T-helper 17 cell (primary cell): ENCODE measurements at regions not wholly inside any gene's neighbourhood (a gene's known extent, or its start where the extent isn't known, plus 50 kb on each side); places are given as distances from the start of the nearest gene placed in this dataset.
"Not testable (repeated sequence)": the region's sequence is repeated elsewhere in the genome, so short reads cannot be mapped to it uniquely, and the experiment has no call there.

Experiments
- ATAC-seq: fragments of 150-1000 bp; cut with Tn5 transposase; 2 replicates; pipeline ENCODE4 v1.10.0; 2021; ENCODE audit warnings: mild to moderate bottlenecking, moderate library complexity
- DNase-seq, 3 donors: peaks; one replicate each; pipeline versions ENCODE4 v3.0.0 to v3.0.0-alpha.2; 2020 to 2021
- H3K9me3 ChIP-seq: one replicate; pipeline ENCODE4 v1.7.0; 2013; ENCODE audit warnings: low read length, mild to moderate bottlenecking; ENCODE audit not compliant: control insufficient read depth, poor library complexity, severe bottlenecking
- H3K27ac Mint-ChIP-seq: one replicate; pipeline ENCODE4 v1.8.0; 2022; ENCODE audit warnings: mild to moderate bottlenecking, moderate library complexity, mixed read lengths
- H3K27me3 Mint-ChIP-seq: one replicate; pipeline ENCODE4 v1.8.0; 2022; ENCODE audit warnings: mixed read lengths
- H3K36me3 Mint-ChIP-seq: one replicate; pipeline ENCODE4 v1.8.0; 2022; ENCODE audit warnings: low read depth, mixed read lengths
- H3K4me1 Mint-ChIP-seq: one replicate; pipeline ENCODE4 v1.8.0; 2022; ENCODE audit warnings: mild to moderate bottlenecking, mixed read lengths
- H3K4me3 Mint-ChIP-seq: one replicate; pipeline ENCODE4 v1.8.0; 2022; ENCODE audit warnings: mild to moderate bottlenecking, moderate library complexity, mixed read lengths

DNA sequence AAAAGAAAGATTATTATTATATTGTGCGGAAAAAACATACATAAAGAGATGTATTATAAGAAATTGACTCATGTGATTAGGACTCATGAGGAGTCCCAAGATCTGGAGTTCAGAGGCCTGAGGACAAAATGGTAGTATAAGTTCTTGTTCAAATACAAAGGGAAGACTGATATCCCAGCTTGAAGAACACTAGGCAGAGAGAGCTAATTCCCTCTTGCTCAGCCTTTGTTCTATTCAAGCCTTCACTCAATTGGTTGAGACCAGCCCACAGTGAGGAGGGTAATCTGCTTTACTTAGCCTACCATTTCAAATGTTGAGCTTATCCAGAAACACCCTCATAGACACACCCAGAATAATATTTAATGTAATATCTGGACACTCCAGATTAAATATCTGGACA is 1683.8 kb downstream of the REEP3 start:
- no peak overlapping the region for H3K27ac Mint-ChIP-seq
- no peak for ATAC-seq
- H3K36me3 Mint-ChIP-seq: no peaks in the 10 kb centered on the region
- no peaks in the 10 kb centered on the region for H3K27me3 Mint-ChIP-seq
- DNase-seq: no peak
- no peaks in the 10 kb centered on the region for H3K9me3 ChIP-seq
- no peaks in the 10 kb centered on the region for H3K4me1 Mint-ChIP-seq
- H3K4me3 Mint-ChIP-seq: no peak overlapping the region

DNA sequence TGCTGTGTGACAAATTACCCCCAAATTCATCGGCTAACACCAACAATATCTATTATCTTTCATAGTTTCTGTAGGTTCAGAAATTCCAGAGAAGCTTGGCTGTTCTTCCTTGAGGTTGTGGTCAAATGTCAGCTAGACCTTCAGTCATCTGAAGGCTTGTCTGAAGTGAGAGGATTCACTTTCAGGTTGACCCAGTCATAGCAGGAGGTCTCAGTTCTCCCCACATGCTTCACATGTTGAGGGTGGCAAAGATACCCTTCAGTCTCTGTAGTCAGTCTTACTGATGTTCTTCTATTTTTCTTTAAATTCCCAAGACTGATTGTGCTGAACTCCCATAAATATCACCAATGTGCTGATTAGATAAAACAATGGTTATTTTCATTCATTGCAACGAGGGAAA is 1692.0 kb downstream of the REEP3 start:
- Mint-ChIP-seq H3K27me3 (no peaks in the 10 kb centered on the region), H3K4me3 (no peak overlapping the region), H3K4me1 (no peaks in the 10 kb centered on the region), H3K27ac (no peak overlapping the region), H3K36me3 (no peaks in the 10 kb centered on the region)
- no peaks in the 10 kb centered on the region for H3K9me3 ChIP-seq
- DNase-seq (no peak), ATAC-seq (no peak)

GRCh38 chr10:65219444-65219843 is 1698.2 kb downstream of the REEP3 start:
- H3K27ac Mint-ChIP-seq: no peak overlapping the region
- H3K4me3 Mint-ChIP-seq: no peak overlapping the region
- H3K27me3 Mint-ChIP-seq: no peaks in the 10 kb centered on the region
- H3K4me1 Mint-ChIP-seq: no peaks in the 10 kb centered on the region
- DNase-seq: no peak
- H3K9me3 ChIP-seq: no peaks in the 10 kb centered on the region
- no peaks in the 10 kb centered on the region for H3K36me3 Mint-ChIP-seq
- ATAC-seq: no peak

- no peaks in the 10 kb centered on the region for H3K36me3 Mint-ChIP-seq
- ATAC-seq (no peak), DNase-seq (no peak)
- no peaks in the 10 kb centered on the region for H3K9me3 ChIP-seq
- H3K4me3 Mint-ChIP-seq: no peak overlapping the region
- H3K27ac Mint-ChIP-seq: no peak overlapping the region
- no peaks in the 10 kb centered on the region for H3K4me1 Mint-ChIP-seq
- H3K27me3 Mint-ChIP-seq: no peaks in the 10 kb centered on the region
These were observed 1694.7 kb upstream of the LRRTM3 start for GRCh38 chr10:65231148-65231547.

GRCh38 chr10:65234261-65234660 is 1691.6 kb upstream of the LRRTM3 start:
- no peaks in the 10 kb centered on the region for H3K36me3 Mint-ChIP-seq
- no peak for ATAC-seq
- no peak overlapping the region for H3K27ac Mint-ChIP-seq
- H3K4me3 Mint-ChIP-seq: no peak overlapping the region
- DNase-seq: no peak
- no peaks in the 10 kb centered on the region for H3K27me3 Mint-ChIP-seq
- no peaks in the 10 kb centered on the region for H3K4me1 Mint-ChIP-seq
- no peaks in the 10 kb centered on the region for H3K9me3 ChIP-seq

DNA sequence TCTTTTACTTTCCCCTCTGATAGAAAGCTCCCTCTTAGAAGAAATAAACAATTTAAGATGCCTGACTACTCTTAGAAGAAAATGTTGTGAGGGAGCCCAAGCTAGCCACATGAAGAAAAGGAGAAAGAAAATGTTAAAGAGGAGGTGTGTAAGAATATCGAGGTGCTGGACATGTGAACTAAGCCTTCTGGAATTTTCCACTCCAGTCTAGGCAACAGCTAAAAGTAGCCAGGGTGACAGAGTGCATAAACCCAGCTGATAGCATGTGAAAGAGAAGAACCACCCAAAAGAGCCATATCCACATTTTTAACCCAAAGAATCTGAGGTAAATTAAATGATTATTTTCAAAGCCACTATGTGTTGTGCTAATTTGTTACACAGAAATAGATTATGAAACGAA is 1690.6 kb upstream of the LRRTM3 start:
- Mint-ChIP-seq H3K36me3 (no peaks in the 10 kb centered on the region), H3K4me1 (no peaks in the 10 kb centered on the region), H3K27ac (no peak overlapping the region), H3K27me3 (no peaks in the 10 kb centered on the region), H3K4me3 (no peak overlapping the region)
- ATAC-seq (no peak), DNase-seq (no peak)
- no peaks in the 10 kb centered on the region for H3K9me3 ChIP-seq

DNA sequence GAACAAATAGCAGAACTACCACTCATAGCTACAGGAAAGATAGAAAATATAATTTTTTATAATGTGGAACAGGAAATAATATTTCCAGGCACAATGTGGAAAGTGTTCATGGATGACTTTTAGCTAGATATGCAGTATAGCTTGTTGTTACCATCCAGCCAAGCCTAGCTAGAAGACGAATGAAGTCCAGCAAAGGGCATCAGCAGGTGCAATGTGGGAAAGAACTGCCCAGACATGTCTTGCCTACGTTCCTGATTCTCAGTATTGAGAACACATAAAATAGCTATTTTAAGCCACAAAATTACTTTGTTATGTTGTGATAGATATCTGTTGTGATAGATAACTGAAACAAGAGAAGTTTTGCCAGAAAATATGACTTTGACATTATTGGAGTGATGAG is 1690.0 kb upstream of the LRRTM3 start:
- DNase-seq (no peak), ATAC-seq (no peak)
- no peaks in the 10 kb centered on the region for H3K27me3 Mint-ChIP-seq
- H3K4me3 Mint-ChIP-seq: no peak overlapping the region
- no peaks in the 10 kb centered on the region for H3K9me3 ChIP-seq
- no peak overlapping the region for H3K27ac Mint-ChIP-seq
- H3K36me3 Mint-ChIP-seq: no peaks in the 10 kb centered on the region
- no peaks in the 10 kb centered on the region for H3K4me1 Mint-ChIP-seq

DNA sequence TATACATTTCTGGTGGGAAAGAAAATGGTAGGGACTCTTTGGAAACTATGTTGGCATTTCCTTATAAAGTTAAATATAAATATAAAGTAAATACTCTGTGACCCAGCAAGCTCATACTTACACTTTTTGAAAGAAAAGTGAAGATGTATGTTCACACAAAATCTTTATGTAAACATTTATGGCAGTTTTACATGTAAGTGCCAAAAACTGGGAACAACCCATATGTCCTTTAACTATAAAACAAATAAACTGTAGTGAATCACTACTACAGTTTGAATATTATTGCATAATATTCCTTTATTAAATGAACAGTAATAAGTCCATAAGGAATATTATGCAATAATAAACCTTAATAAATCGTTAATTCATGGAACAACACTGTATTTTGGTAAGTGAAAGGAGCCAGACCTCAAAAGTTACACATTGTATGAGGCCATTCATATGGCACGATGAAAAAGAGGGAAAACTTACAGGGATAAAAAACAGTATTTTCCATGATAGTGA is 1660.3 kb upstream of the LRRTM3 start:
- no peaks in the 10 kb centered on the region for H3K27me3 Mint-ChIP-seq
- no peaks in the 10 kb centered on the region for H3K4me1 Mint-ChIP-seq
- H3K4me3 Mint-ChIP-seq: no peak overlapping the region
- DNase-seq (no peak), ATAC-seq (no peak)
- no peaks in the 10 kb centered on the region for H3K9me3 ChIP-seq
- no peaks in the 10 kb centered on the region for H3K36me3 Mint-ChIP-seq
- H3K27ac Mint-ChIP-seq: no peak overlapping the region

- not testable (repeated sequence) for H3K27ac Mint-ChIP-seq, ATAC-seq, H3K4me3 Mint-ChIP-seq, H3K4me1 Mint-ChIP-seq, DNase-seq, H3K27me3 Mint-ChIP-seq, H3K9me3 ChIP-seq, H3K36me3 Mint-ChIP-seq
These were observed 1656.3 kb upstream of the LRRTM3 start for GRCh38 chr10:65269551-65269950.

GRCh38 chr10:65270969-65271368 is 1654.9 kb upstream of the LRRTM3 start:
- H3K36me3 Mint-ChIP-seq: no peaks in the 10 kb centered on the region
- H3K27me3 Mint-ChIP-seq: no peaks in the 10 kb centered on the region
- DNase-seq (no peak), ATAC-seq (no peak)
- no peak overlapping the region for H3K27ac Mint-ChIP-seq
- no peaks in the 10 kb centered on the region for H3K4me1 Mint-ChIP-seq
- no peaks in the 10 kb centered on the region for H3K9me3 ChIP-seq
- no peak overlapping the region for H3K4me3 Mint-ChIP-seq

GRCh38 chr10:65273115-65273514 is 1652.7 kb upstream of the LRRTM3 start:
- H3K9me3 ChIP-seq: no peaks in the 10 kb centered on the region
- H3K27ac Mint-ChIP-seq: no peak overlapping the region
- no peaks in the 10 kb centered on the region for H3K36me3 Mint-ChIP-seq
- no peak overlapping the region for H3K4me3 Mint-ChIP-seq
- no peak for ATAC-seq
- DNase-seq: no peak
- H3K4me1 Mint-ChIP-seq: no peaks in the 10 kb centered on the region
- no peaks in the 10 kb centered on the region for H3K27me3 Mint-ChIP-seq

GRCh38 chr10:65275296-65275695 is 1650.5 kb upstream of the LRRTM3 start:
- H3K4me3 Mint-ChIP-seq: no peak overlapping the region
- ATAC-seq (no peak), DNase-seq (no peak)
- H3K36me3 Mint-ChIP-seq: no peaks in the 10 kb centered on the region
- H3K9me3 ChIP-seq: no peaks in the 10 kb centered on the region
- no peak overlapping the region for H3K27ac Mint-ChIP-seq
- no peaks in the 10 kb centered on the region for H3K4me1 Mint-ChIP-seq
- H3K27me3 Mint-ChIP-seq: no peaks in the 10 kb centered on the region

DNA sequence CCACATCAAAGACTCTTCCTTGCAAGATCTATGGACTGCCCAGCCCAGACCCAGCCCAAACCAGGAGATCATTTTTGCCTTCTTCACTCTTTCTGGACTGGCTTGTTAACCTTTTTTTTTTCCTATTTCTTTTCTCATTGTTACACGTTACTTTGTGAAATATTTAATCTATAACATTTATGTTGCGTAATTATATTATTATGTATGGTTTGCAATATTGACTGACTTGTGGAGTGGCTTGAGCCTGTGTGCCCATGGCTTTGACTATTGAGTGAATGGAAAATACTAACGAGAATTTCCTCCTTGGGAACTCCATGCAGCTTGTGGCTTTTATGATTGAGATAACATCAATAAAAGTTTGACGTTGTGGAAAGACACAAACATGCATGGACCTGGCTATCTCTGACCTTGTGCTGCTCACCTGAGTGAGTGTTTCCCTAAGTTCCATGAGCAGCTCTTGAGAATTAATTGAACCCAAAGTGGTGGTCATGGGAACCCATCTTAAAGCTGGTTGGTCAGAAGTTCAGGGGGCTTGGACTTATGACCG is 1641.3 kb upstream of the LRRTM3 start:
- Mint-ChIP-seq H3K27me3 (no peaks in the 10 kb centered on the region), H3K4me1 (no peaks in the 10 kb centered on the region), H3K36me3 (no peaks in the 10 kb centered on the region), H3K27ac (no peak overlapping the region), H3K4me3 (no peak overlapping the region)
- ATAC-seq: no peak
- DNase-seq: no peak
- no peaks in the 10 kb centered on the region for H3K9me3 ChIP-seq

DNA sequence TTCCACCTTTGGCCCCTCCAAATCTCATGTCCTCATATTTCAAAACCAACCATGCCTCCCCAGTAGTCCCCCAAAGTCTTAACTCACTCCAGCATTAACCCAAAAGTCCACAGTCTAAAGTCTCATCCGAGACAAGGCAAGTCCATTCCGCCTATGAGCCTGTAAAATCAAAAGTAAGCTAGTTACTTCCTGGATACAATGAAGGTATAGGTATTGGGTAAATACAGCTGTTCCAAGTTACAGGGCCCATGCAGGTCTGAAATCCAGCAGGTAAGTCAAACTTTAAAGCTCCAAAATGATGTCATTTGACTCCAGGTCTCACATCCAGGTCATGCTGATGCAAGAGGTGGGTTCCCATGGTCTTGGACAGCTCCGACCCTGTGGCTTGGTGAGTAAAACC is 1640.1 kb upstream of the LRRTM3 start:
- H3K4me1 Mint-ChIP-seq, H3K9me3 ChIP-seq, H3K36me3 Mint-ChIP-seq, ATAC-seq, H3K27ac Mint-ChIP-seq, H3K4me3 Mint-ChIP-seq, DNase-seq, H3K27me3 Mint-ChIP-seq: not testable (repeated sequence)
